ENCODE measurements at regions not wholly inside any gene's neighbourhood (a gene's known extent, or its start where the extent isn't known, plus 50 kb on each side); places are given as distances from the start of the nearest gene placed in this dataset.

GRCh38 chr6:140790109-140790508 lies 1342.6 kb upstream of the GJE1 start:
- H3K9me2 ChIP-seq (replicated peaks; ENCODE audit: insufficient read depth, low read length): no peaks in the 10 kb centered on the region
- no peaks in the 10 kb centered on the region for H3K4me1 ChIP-seq (ENCODE audit: low read length)
- no peaks in the 10 kb centered on the region for H3K9me3 ChIP-seq (replicated peaks; ENCODE audit: insufficient read depth, low read length)
- no peak for TF ChIP-seq EZH2 (optimal IDR thresholded peaks at IDR 0.05; ENCODE audit: low read depth, low read length)
- TF ChIP-seq, protein P1, sequence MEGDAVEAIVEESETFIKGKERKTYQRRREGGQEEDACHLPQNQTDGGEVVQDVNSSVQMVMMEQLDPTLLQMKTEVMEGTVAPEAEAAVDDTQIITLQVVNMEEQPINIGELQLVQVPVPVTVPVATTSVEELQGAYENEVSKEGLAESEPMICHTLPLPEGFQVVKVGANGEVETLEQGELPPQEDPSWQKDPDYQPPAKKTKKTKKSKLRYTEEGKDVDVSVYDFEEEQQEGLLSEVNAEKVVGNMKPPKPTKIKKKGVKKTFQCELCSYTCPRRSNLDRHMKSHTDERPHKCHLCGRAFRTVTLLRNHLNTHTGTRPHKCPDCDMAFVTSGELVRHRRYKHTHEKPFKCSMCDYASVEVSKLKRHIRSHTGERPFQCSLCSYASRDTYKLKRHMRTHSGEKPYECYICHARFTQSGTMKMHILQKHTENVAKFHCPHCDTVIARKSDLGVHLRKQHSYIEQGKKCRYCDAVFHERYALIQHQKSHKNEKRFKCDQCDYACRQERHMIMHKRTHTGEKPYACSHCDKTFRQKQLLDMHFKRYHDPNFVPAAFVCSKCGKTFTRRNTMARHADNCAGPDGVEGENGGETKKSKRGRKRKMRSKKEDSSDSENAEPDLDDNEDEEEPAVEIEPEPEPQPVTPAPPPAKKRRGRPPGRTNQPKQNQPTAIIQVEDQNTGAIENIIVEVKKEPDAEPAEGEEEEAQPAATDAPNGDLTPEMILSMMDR (IDR thresholded peaks at IDR 0.05; ENCODE audit: low read length): no peak
- TF ChIP-seq EZH2phosphoT487 (IDR thresholded peaks at IDR 0.05; ENCODE audit: low read length): no peak
- no peaks in the 10 kb centered on the region for H3K36me3 ChIP-seq (replicated peaks; ENCODE audit: insufficient read depth, low read length)
- no peak for DNase-seq
- no peaks in the 10 kb centered on the region for H3K27me3 ChIP-seq (replicated peaks; ENCODE audit: insufficient read depth, low read length)
- no peak overlapping the region for H3K4me3 ChIP-seq (ENCODE audit: low read length)
- H4K20me1 ChIP-seq (ENCODE audit: insufficient read depth, low read length): no peaks in the 10 kb centered on the region
- H3F3A ChIP-seq (ENCODE audit: insufficient read depth, low read length): no peaks in the 10 kb centered on the region
- no peak overlapping the region for H2AFZ ChIP-seq (ENCODE audit: low read length)
- H3K79me2 ChIP-seq (ENCODE audit: low read length): no peaks in the 10 kb centered on the region
- H3K9ac ChIP-seq (ENCODE audit: low read length): no peak overlapping the region
- H3K27ac ChIP-seq (ENCODE audit: low read length): no peak overlapping the region
- no peak overlapping the region for H3K4me2 ChIP-seq (ENCODE audit: low read depth, low read length)

- no peak for DNase-seq
- H3K4me1 ChIP-seq (ENCODE audit: low read length): no peaks in the 10 kb centered on the region
- H3K36me3 ChIP-seq (replicated peaks; ENCODE audit: insufficient read depth, low read length): no peaks in the 10 kb centered on the region
- H3K27me3 ChIP-seq (replicated peaks; ENCODE audit: insufficient read depth, low read length): no peaks in the 10 kb centered on the region
- no peaks in the 10 kb centered on the region for H3F3A ChIP-seq (ENCODE audit: insufficient read depth, low read length)
- H3K9ac ChIP-seq (ENCODE audit: low read length): no peak overlapping the region
- H3K27ac ChIP-seq (ENCODE audit: low read length): no peak overlapping the region
- no peak overlapping the region for H2AFZ ChIP-seq (ENCODE audit: low read length)
- H3K79me2 ChIP-seq (ENCODE audit: low read length): no peaks in the 10 kb centered on the region
- H3K9me3 ChIP-seq (replicated peaks; ENCODE audit: insufficient read depth, low read length): no peaks in the 10 kb centered on the region
- H3K4me2 ChIP-seq (ENCODE audit: low read depth, low read length): no peak overlapping the region
- TF ChIP-seq, protein P1 (IDR thresholded peaks at IDR 0.05; ENCODE audit: low read length): no peak
- TF ChIP-seq EZH2phosphoT487 (IDR thresholded peaks at IDR 0.05; ENCODE audit: low read length) (no peak), EZH2 (optimal IDR thresholded peaks at IDR 0.05; ENCODE audit: low read depth, low read length) (no peak)
- no peaks in the 10 kb centered on the region for H4K20me1 ChIP-seq (ENCODE audit: insufficient read depth, low read length)
- H3K4me3 ChIP-seq (ENCODE audit: low read length): no peak overlapping the region
- H3K9me2 ChIP-seq (replicated peaks; ENCODE audit: insufficient read depth, low read length): no peaks in the 10 kb centered on the region
Observed at GRCh38 chr6:140789466-140789865, 1343.3 kb upstream of the GJE1 start.

- Histone ChIP-seq H3K36me3 (replicated peaks; ENCODE audit: insufficient read depth, low read length) (no peaks in the 10 kb centered on the region), H3K9me3 (replicated peaks; ENCODE audit: insufficient read depth, low read length) (no peaks in the 10 kb centered on the region), H3K27ac (ENCODE audit: low read length) (no peak overlapping the region), H2AFZ (ENCODE audit: low read length) (no peak overlapping the region), H3K27me3 (replicated peaks; ENCODE audit: insufficient read depth, low read length) (no peaks in the 10 kb centered on the region), H3K4me3 (ENCODE audit: low read length) (no peak overlapping the region), H3K4me1 (ENCODE audit: low read length) (no peaks in the 10 kb centered on the region), H3K79me2 (ENCODE audit: low read length) (no peaks in the 10 kb centered on the region), H3K9me2 (replicated peaks; ENCODE audit: insufficient read depth, low read length) (no peaks in the 10 kb centered on the region), H3F3A (ENCODE audit: insufficient read depth, low read length) (no peaks in the 10 kb centered on the region), H3K4me2 (ENCODE audit: low read depth, low read length) (no peak overlapping the region), H4K20me1 (ENCODE audit: insufficient read depth, low read length) (no peaks in the 10 kb centered on the region), H3K9ac (ENCODE audit: low read length) (no peak overlapping the region)
- no peak for DNase-seq
- TF ChIP-seq, protein P1 (IDR thresholded peaks at IDR 0.05; ENCODE audit: low read length): no peak
- TF ChIP-seq EZH2 (optimal IDR thresholded peaks at IDR 0.05; ENCODE audit: low read depth, low read length) (no peak), EZH2phosphoT487 (IDR thresholded peaks at IDR 0.05; ENCODE audit: low read length) (no peak)
Observed at GRCh38 chr6:140785926-140786325, 1346.8 kb upstream of the GJE1 start.
